Vagina (tissue), 2 donors: ENCODE measurements at regions not wholly inside any gene's neighbourhood (a gene's known extent, or its start where the extent isn't known, plus 50 kb on each side); places are given as distances from the start of the nearest gene placed in this dataset.

Source experiments
- POLR2A ChIP-seq, 2 donors: fragments of 450-650 bp; IDR thresholded peaks; one replicate each; pipeline ENCODE4 v1.6.1; 2017; ENCODE audit warnings: antibody characterized with exemption in 2 of 2, mild to moderate bottlenecking in 2 of 2, moderate library complexity in 2 of 2
- POLR2AphosphoS5 ChIP-seq, 2 donors: sonication (generic); formaldehyde crosslinking; IDR thresholded peaks; one replicate each; pipeline ENCODE4 v1.9.0; 2017; ENCODE audit warnings: antibody characterized with exemption in 2 of 2, mild to moderate bottlenecking in 2 of 2, low read depth in 1 of 2; ENCODE audit not compliant: insufficient read depth in 1 of 2
- TF ChIP-seq, protein P1 (sequence below), 3 experiments: fragments of 450-650 bp in 2 of 3; fragments of 200-600 bp in 1 of 3; sonication (generic) in 1 of 3; IDR thresholded peaks; one replicate each; pipeline ENCODE4 v1.5.1; 2017 to 2019; ENCODE audit warnings: antibody characterized with exemption in 3 of 3, mild to moderate bottlenecking in 2 of 3, moderate library complexity in 2 of 3

DNA sequence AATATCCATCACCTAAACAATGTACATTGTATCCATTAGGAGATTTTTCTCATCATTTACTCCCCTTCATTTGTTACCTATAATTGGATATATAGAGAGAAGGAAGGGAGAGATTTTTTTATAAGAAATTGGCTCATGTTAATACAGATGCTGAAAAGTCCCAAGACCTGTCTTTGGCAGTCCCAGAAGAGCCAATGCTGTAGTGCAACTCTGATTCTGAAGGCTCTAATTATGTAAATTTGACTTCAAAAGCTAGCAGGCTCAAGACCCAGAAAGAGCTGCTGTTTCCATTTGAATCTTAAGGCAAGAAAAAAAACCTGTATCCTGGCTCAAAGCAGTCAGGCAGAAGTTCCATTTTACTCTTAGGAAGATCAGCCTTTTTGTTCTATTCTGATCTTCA lies 1245.5 kb upstream of the FAM98A start:
- TF ChIP-seq, protein P1, sequence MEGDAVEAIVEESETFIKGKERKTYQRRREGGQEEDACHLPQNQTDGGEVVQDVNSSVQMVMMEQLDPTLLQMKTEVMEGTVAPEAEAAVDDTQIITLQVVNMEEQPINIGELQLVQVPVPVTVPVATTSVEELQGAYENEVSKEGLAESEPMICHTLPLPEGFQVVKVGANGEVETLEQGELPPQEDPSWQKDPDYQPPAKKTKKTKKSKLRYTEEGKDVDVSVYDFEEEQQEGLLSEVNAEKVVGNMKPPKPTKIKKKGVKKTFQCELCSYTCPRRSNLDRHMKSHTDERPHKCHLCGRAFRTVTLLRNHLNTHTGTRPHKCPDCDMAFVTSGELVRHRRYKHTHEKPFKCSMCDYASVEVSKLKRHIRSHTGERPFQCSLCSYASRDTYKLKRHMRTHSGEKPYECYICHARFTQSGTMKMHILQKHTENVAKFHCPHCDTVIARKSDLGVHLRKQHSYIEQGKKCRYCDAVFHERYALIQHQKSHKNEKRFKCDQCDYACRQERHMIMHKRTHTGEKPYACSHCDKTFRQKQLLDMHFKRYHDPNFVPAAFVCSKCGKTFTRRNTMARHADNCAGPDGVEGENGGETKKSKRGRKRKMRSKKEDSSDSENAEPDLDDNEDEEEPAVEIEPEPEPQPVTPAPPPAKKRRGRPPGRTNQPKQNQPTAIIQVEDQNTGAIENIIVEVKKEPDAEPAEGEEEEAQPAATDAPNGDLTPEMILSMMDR (IDR thresholded peaks at IDR 0.05): no peak
- TF ChIP-seq POLR2A (IDR thresholded peaks at IDR 0.05): no peak
- no peak for TF ChIP-seq POLR2AphosphoS5 (IDR thresholded peaks at IDR 0.05; ENCODE audit: insufficient read depth in 1 of 2, low read depth in 1 of 2)
